Lower lobe of right lung (tissue), 2 donors: ENCODE measurements at regions not wholly inside any gene's neighbourhood (a gene's known extent, or its start where the extent isn't known, plus 50 kb on each side); places are given as distances from the start of the nearest gene placed in this dataset.

ENCODE experiments used
- ATAC-seq, 2 donors: fragments of 200-7000 bp; cut with Tn5 transposase; one replicate each; pipeline ENCODE4 v1.9.1; 2020 to 2022; ENCODE audit warnings: mild to moderate bottlenecking in 2 of 2, moderate library complexity in 2 of 2
- DNase-seq: peaks from one replicate; pipeline ENCODE4 v3.0.0-alpha.2; 2020
- H3K27ac ChIP-seq: fragments of 200-600 bp; one replicate; pipeline ENCODE4 v1.8.0; 2022
- H3K27me3 ChIP-seq: fragments of 200-600 bp; one replicate; pipeline ENCODE4 v1.8.0; 2022; ENCODE audit warnings: low read depth
- H3K36me3 ChIP-seq: fragments of 200-600 bp; one replicate; pipeline ENCODE4 v1.8.0; 2022; ENCODE audit warnings: mild to moderate bottlenecking
- H3K4me1 ChIP-seq: fragments of 200-600 bp; one replicate; pipeline ENCODE4 v1.8.0; 2022
- H3K4me3 ChIP-seq: fragments of 200-600 bp; one replicate; pipeline ENCODE4 v1.8.0; 2022; ENCODE audit warnings: mild to moderate bottlenecking
- H3K9me3 ChIP-seq: fragments of 200-600 bp; one replicate; pipeline ENCODE4 v1.8.0; 2022
- CTCF ChIP-seq: fragments of 200-600 bp; IDR thresholded peaks from one replicate; pipeline ENCODE4 v1.8.0; 2022; ENCODE audit warnings: antibody characterized with exemption, mild to moderate bottlenecking
- intact Hi-C: fragments of 100-400 bp; cut with DNase I; formaldehyde crosslinking; loops from one replicate; pipeline ENCODE4 v1.11.0; 2022
- donor health status: DM: no; HTN: yes; CAD: no; lungs with severe emphysema.

DNA sequence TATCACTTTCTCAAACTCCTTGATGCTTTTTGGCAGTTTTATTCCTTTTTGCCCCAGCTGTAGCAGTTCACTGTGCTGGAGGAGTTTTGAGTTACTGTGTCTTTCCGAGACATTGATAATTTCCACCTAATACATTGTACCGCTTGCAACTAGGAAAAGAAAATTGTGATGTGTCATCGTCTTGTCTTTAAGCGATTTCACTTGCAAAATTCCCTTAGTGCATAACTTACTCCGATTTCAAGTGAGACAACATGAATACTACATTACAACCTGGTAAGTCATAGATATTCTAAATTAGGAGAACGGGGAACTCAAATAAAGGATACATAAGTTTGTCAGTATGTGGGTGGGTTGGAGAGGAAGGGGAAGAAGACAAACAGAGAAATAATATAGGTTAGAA is 340.5 kb upstream of the KYNU start:
- H3K9me3 ChIP-seq, result no peaks in the 10 kb centered on the region
- ATAC-seq (no peak), DNase-seq (no peak)
- no peaks in the 10 kb centered on the region for H3K4me1 ChIP-seq
- H3K36me3 ChIP-seq, result no peaks in the 10 kb centered on the region
- intact Hi-C loops, result no loop called here
- no peak for TF ChIP-seq CTCF
- H3K4me3 ChIP-seq, result no peak overlapping the region
- no peaks in the 10 kb centered on the region for H3K27me3 ChIP-seq
- H3K27ac ChIP-seq, result no peak overlapping the region

- no peak overlapping the region for H3K4me3 ChIP-seq
- H3K9me3 ChIP-seq, result no peaks in the 10 kb centered on the region
- H3K27me3 ChIP-seq, result no peaks in the 10 kb centered on the region
- ATAC-seq (no peak), DNase-seq (no peak)
- H3K36me3 ChIP-seq, result no peaks in the 10 kb centered on the region
- no peak for TF ChIP-seq CTCF
- no peak overlapping the region for H3K27ac ChIP-seq
- no peaks in the 10 kb centered on the region for H3K4me1 ChIP-seq
- intact Hi-C loops, result no loop called here
These were observed 341.0 kb upstream of the KYNU start for GRCh38 chr2:142536492-142536891.

DNA sequence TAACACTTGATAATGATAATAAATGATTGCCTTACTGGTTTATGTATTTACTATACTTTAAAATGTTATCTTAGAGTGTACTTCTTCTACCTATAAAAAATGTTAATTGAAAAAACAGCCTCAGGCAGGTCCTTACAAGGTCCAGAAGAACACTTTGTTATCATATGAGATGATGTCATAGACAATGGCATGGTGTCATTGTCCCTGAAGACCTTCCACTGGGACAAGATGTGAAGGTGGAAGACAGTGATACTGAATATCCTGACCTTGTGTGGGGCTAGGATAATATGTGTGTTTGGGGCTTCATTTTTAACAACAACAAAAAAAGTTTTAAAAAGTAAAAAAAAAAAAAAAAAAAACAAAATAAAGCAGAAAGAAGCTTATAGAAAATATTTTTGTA is 342.2 kb upstream of the KYNU start:
- DNase-seq, result no peak
- no peak for TF ChIP-seq CTCF
- H3K4me3 ChIP-seq, result no peak overlapping the region
- intact Hi-C loops, result no loop called here
- no peak overlapping the region for H3K27ac ChIP-seq
- H3K27me3 ChIP-seq, result no peaks in the 10 kb centered on the region
- no peaks in the 10 kb centered on the region for H3K36me3 ChIP-seq
- no peaks in the 10 kb centered on the region for H3K4me1 ChIP-seq
- ATAC-seq, result no peak
- H3K9me3 ChIP-seq, result no peaks in the 10 kb centered on the region

DNA sequence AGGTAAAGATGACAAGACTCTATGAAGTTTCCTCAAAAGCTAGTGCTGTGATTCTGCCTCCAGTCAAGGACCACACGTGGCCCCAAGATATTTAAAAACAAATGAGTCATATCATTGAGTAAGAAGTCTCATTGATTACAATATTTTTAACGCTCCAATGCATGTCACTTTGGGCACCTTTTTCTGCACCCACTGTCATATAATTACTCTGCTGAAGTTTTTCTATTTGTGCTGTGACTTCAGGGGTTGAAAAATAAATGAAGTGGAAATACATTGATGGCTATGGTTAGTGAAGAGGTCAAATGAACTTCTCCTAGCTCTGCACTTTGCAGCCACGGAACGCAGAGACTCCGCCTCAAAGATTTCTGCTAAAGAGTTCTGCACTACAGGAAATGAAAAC is 344.3 kb upstream of the KYNU start:
- Histone ChIP-seq H3K9me3 (no peaks in the 10 kb centered on the region), H3K36me3 (no peaks in the 10 kb centered on the region), H3K4me3 (no peak overlapping the region), H3K4me1 (no peaks in the 10 kb centered on the region), H3K27me3 (no peaks in the 10 kb centered on the region), H3K27ac (no peak overlapping the region)
- ATAC-seq (no peak), DNase-seq (no peak)
- no peak for TF ChIP-seq CTCF
- intact Hi-C loops, result no loop called here

DNA sequence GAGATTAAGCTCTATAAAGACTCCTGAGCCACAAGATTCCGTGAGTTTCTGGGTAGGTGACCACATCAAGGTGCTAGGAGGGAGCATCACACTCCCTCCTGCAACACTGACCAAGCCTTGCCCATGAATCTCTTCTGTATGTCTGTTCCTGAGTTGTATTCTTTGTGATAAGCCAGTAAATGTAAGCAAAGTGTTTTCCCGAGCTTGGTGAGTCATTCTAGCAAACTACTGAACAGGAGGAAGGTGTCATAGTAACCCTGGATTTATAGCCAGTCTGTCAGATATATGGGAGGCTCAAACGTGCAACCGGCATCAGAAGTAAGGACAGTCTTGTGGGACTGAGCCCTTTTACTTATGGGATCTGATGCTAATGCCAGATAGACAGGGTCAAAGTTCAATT is 346.1 kb upstream of the KYNU start:
- H3K27ac ChIP-seq, result no peak overlapping the region
- DNase-seq (no peak), ATAC-seq (no peak)
- H3K9me3 ChIP-seq, result no peaks in the 10 kb centered on the region
- no peak overlapping the region for H3K4me3 ChIP-seq
- H3K36me3 ChIP-seq, result no peaks in the 10 kb centered on the region
- H3K27me3 ChIP-seq, result no peaks in the 10 kb centered on the region
- TF ChIP-seq CTCF, result no peak
- H3K4me1 ChIP-seq, result no peaks in the 10 kb centered on the region
- intact Hi-C loops, result no loop called here

GRCh38 chr2:142525720-142526119 is 351.7 kb upstream of the KYNU start:
- H3K36me3 ChIP-seq, result no peaks in the 10 kb centered on the region
- intact Hi-C loops, result no loop called here
- DNase-seq (no peak), ATAC-seq (no peak)
- H3K4me3 ChIP-seq, result no peak overlapping the region
- no peak overlapping the region for H3K27ac ChIP-seq
- H3K4me1 ChIP-seq, result no peaks in the 10 kb centered on the region
- no peaks in the 10 kb centered on the region for H3K9me3 ChIP-seq
- no peaks in the 10 kb centered on the region for H3K27me3 ChIP-seq
- TF ChIP-seq CTCF, result no peak
